PC-9 (cell line): ENCODE measurements at regions not wholly inside any gene's neighbourhood (a gene's known extent, or its start where the extent isn't known, plus 50 kb on each side); places are given as distances from the start of the nearest gene placed in this dataset.

Experiments used
- BruUV-seq: library from RNA; stranded (reverse); fragments of 400-500 nt; replicated peaks from 2 replicates; lab custom pipeline; 2021; lab: Mats Ljungman, UMichigan
- CTCF ChIA-PET: fragments of 300-600 bp; sonication (Branson Sonifier 250); formaldehyde crosslinking; loops from one replicate; lab custom pipeline; 2022; ENCODE audit warnings: antibody characterized with exemption; lab: Charles Lee
- POLR2A ChIA-PET: fragments of 300-600 bp; sonication (Branson Sonifier 250); formaldehyde crosslinking; loops from one replicate; lab custom pipeline; 2022; ENCODE audit warnings: antibody characterized with exemption; ENCODE audit not compliant: unreplicated experiment; lab: Charles Lee
- DNase-seq, 2 experiments: peaks; one replicate each; pipeline versions ENCODE4 v3.0.0 to v3.0.0-alpha.2; 2015 to 2022; ENCODE audit warnings: mixed read lengths in 1 of 2
- H2AFZ ChIP-seq: fragments of 200-600 bp; sonication (generic); 2 replicates; pipeline ENCODE4 v1.8.1; 2017; ENCODE audit warnings: antibody characterized with exemption
- H3F3A ChIP-seq: fragments of 200-600 bp; sonication (generic); 2 replicates; pipeline ENCODE4 v1.8.1; 2017; ENCODE audit warnings: antibody characterized with exemption, mild to moderate bottlenecking, low read depth; ENCODE audit not compliant: insufficient read depth
- H3K27ac ChIP-seq: fragments of 200-600 bp; sonication (generic); 2 replicates; pipeline ENCODE4 v1.6.1; 2016; ENCODE audit warnings: mixed run types
- H3K27me3 ChIP-seq: fragments of 200-600 bp; sonication (generic); 2 replicates; pipeline ENCODE4 v1.6.1; 2016; ENCODE audit warnings: low read depth, mixed run types; ENCODE audit not compliant: insufficient read depth
- H3K36me3 ChIP-seq: fragments of 200-600 bp; sonication (generic); 2 replicates; pipeline ENCODE4 v1.6.1; 2016; ENCODE audit warnings: low read depth, mixed run types
- H3K4me1 ChIP-seq: fragments of 200-600 bp; sonication (generic); replicated peaks from 2 replicates; pipeline ENCODE4 v1.6.1; 2016; ENCODE audit warnings: mixed run types; ENCODE audit not compliant: insufficient read depth
- H3K4me2 ChIP-seq: fragments of 200-600 bp; sonication (generic); 2 replicates; pipeline ENCODE4 v1.6.1; 2017; ENCODE audit warnings: mixed run types
- H3K4me3 ChIP-seq: fragments of 200-600 bp; sonication (generic); 2 replicates; pipeline ENCODE4 v1.6.1; 2016; ENCODE audit warnings: mixed run types
- H3K79me2 ChIP-seq: fragments of 200-600 bp; sonication (generic); 2 replicates; pipeline ENCODE4 v1.6.1; 2017; ENCODE audit warnings: low read depth, mixed run types
- H3K9me2 ChIP-seq: fragments of 200-600 bp; sonication (generic); 2 replicates; pipeline ENCODE4 v1.8.1; 2017; ENCODE audit warnings: mild to moderate bottlenecking; ENCODE audit not compliant: insufficient read depth
- H3K9me3 ChIP-seq: fragments of 200-600 bp; sonication (generic); 2 replicates; pipeline ENCODE4 v1.8.1; 2016; ENCODE audit warnings: low read depth; ENCODE audit not compliant: insufficient read depth
- H4K20me1 ChIP-seq: fragments of 200-600 bp; sonication (generic); 2 replicates; pipeline ENCODE4 v1.8.1; 2017; ENCODE audit not compliant: insufficient read depth
- CTCF ChIP-seq: fragments of 200-600 bp; sonication (generic); conservative IDR thresholded peaks from 2 replicates; pipeline ENCODE4 v1.6.1; 2017; ENCODE audit warnings: mixed run types, antibody characterized with exemption, mild to moderate bottlenecking, moderate library complexity
- EZH2 ChIP-seq: fragments of 200-600 bp; sonication (generic); IDR thresholded peaks from 2 replicates; pipeline ENCODE4 v1.8.0; 2017; ENCODE audit warnings: antibody characterized with exemption, low read depth
- intact Hi-C: fragments of 100-400 bp; cut with micrococcal nuclease; formaldehyde crosslinking; loops from one replicate; pipeline ENCODE4 v1.10.0; 2022; ENCODE audit not compliant: unreplicated experiment

GRCh38 chr20:12466915-12467314 is 541.9 kb upstream of the SPTLC3 start:
- ChIA-PET CTCF (no interaction called here), POLR2A (no interaction called here)
- Histone ChIP-seq H3K27ac (no peak overlapping the region), H3K4me3 (no peak overlapping the region), H2AFZ (no peak overlapping the region), H3F3A (no peaks in the 10 kb centered on the region), H4K20me1 (no peaks in the 10 kb centered on the region), H3K27me3 (no peaks in the 10 kb centered on the region), H3K4me2 (no peak overlapping the region), H3K4me1 (no peaks in the 10 kb centered on the region), H3K9me3 (no peaks in the 10 kb centered on the region), H3K9me2 (no peaks in the 10 kb centered on the region; the same call in 1 of the 2 replicates), H3K79me2 (no peaks in the 10 kb centered on the region), H3K36me3 (no peaks in the 10 kb centered on the region)
- intact Hi-C loops: no loop called here
- no TSS peak for BruUV-seq
- no peak for DNase-seq
- TF ChIP-seq EZH2 (no peak), CTCF (no peak)

- Histone ChIP-seq H2AFZ (no peak overlapping the region), H3K27me3 (no peaks in the 10 kb centered on the region), H3K27ac (no peak overlapping the region), H3K4me3 (no peak overlapping the region), H3K4me1 (no peaks in the 10 kb centered on the region), H3K79me2 (no peaks in the 10 kb centered on the region), H3F3A (no peaks in the 10 kb centered on the region), H3K4me2 (no peak overlapping the region), H3K9me2 (no peaks in the 10 kb centered on the region; the same call in 1 of the 2 replicates), H3K36me3 (no peaks in the 10 kb centered on the region), H4K20me1 (no peaks in the 10 kb centered on the region), H3K9me3 (no peaks in the 10 kb centered on the region)
- DNase-seq: no peak
- ChIA-PET CTCF (no interaction called here), POLR2A (no interaction called here)
- TF ChIP-seq CTCF: no peak
- TF ChIP-seq EZH2: no peak
- no TSS peak for BruUV-seq
- intact Hi-C loops: no loop called here
Measured at GRCh38 chr20:12467758-12468157, 541.0 kb upstream of the SPTLC3 start.

GRCh38 chr20:12482661-12483060 is 526.1 kb upstream of the SPTLC3 start:
- no peaks in the 10 kb centered on the region for H4K20me1 ChIP-seq
- no peaks in the 10 kb centered on the region for H3K9me2 ChIP-seq
- ChIA-PET POLR2A (no interaction called here), CTCF (no interaction called here)
- no peak overlapping the region for H3K27ac ChIP-seq
- BruUV-seq: no TSS peak
- no peaks in the 10 kb centered on the region for H3K9me3 ChIP-seq
- no peaks in the 10 kb centered on the region for H3K36me3 ChIP-seq
- H3K4me1 ChIP-seq: no peaks in the 10 kb centered on the region
- H3K79me2 ChIP-seq: no peaks in the 10 kb centered on the region
- intact Hi-C loops: loop anchor here (5.0 kb wide), 1 partner anchor 930 kb away; no protein-coding TSS in a partner anchor
- H3F3A ChIP-seq: no peaks in the 10 kb centered on the region
- no peak overlapping the region for H3K4me3 ChIP-seq
- DNase-seq: no peak
- no peak for TF ChIP-seq EZH2
- no peak for TF ChIP-seq CTCF
- no peak overlapping the region for H3K4me2 ChIP-seq
- H3K27me3 ChIP-seq: no peaks in the 10 kb centered on the region
- H2AFZ ChIP-seq: no peak overlapping the region
